Hepatocyte (in vitro differentiated cells): ENCODE measurements at regions not wholly inside any gene's neighbourhood (a gene's known extent, or its start where the extent isn't known, plus 50 kb on each side); places are given as distances from the start of the nearest gene placed in this dataset.

Experiments
- DNase-seq: peaks from one replicate; pipeline ENCODE4 v3.0.0-alpha.2; 2016; ENCODE audit warnings: low spot score
- H2AFZ ChIP-seq: fragments of 200-600 bp; sonication (generic); 2 replicates; pipeline ENCODE4 v1.6.0; 2016; ENCODE audit warnings: antibody characterized with exemption, mild to moderate bottlenecking
- H3K27ac ChIP-seq: fragments of 200-600 bp; sonication (generic); 2 replicates; pipeline ENCODE4 v1.5.1; 2016; ENCODE audit warnings: mild to moderate bottlenecking
- H3K27me3 ChIP-seq: fragments of 200-600 bp; sonication (generic); 2 replicates; pipeline ENCODE4 v1.6.1; 2016
- H3K36me3 ChIP-seq: fragments of 200-600 bp; sonication (generic); replicated peaks from 2 replicates; pipeline ENCODE4 v1.5.1; 2016; ENCODE audit warnings: low read depth; ENCODE audit not compliant: insufficient read depth
- H3K4me1 ChIP-seq: fragments of 200-600 bp; sonication (generic); 2 replicates; pipeline ENCODE4 v1.5.1; 2016; ENCODE audit warnings: mild to moderate bottlenecking, moderate library complexity; ENCODE audit not compliant: insufficient read depth
- H3K4me2 ChIP-seq: fragments of 200-600 bp; sonication (generic); 2 replicates; pipeline ENCODE4 v1.6.0; 2016
- H3K4me3 ChIP-seq: fragments of 200-600 bp; sonication (generic); 2 replicates; pipeline ENCODE4 v1.5.1; 2016; ENCODE audit warnings: mild to moderate bottlenecking
- H3K79me2 ChIP-seq: fragments of 200-600 bp; sonication (generic); 2 replicates; pipeline ENCODE4 v1.6.0; 2017; ENCODE audit warnings: mild to moderate bottlenecking
- H3K9me2 ChIP-seq: fragments of 200-600 bp; sonication (generic); replicated peaks from 2 replicates; pipeline ENCODE4 v1.6.0; 2017; ENCODE audit warnings: mild to moderate bottlenecking; ENCODE audit not compliant: insufficient read depth
- H3K9me3 ChIP-seq: fragments of 200-600 bp; sonication (generic); 2 replicates; pipeline ENCODE4 v1.5.1; 2016; ENCODE audit warnings: low read depth, mild to moderate bottlenecking
- H4K20me1 ChIP-seq: fragments of 200-600 bp; sonication (generic); 2 replicates; pipeline ENCODE4 v1.6.0; 2016; ENCODE audit warnings: mild to moderate bottlenecking; ENCODE audit not compliant: insufficient read depth, poor library complexity, severe bottlenecking
- EZH2 ChIP-seq: fragments of 200-600 bp; sonication (generic); IDR thresholded peaks from 2 replicates; pipeline ENCODE4 v1.6.1; 2016; ENCODE audit warnings: antibody characterized with exemption, mild to moderate bottlenecking, borderline replicate concordance
- EZH2phosphoT487 ChIP-seq: fragments of 200-600 bp; sonication (generic); IDR thresholded peaks from one replicate; pipeline ENCODE4 v1.6.1; 2018; ENCODE audit warnings: antibody characterized with exemption, mild to moderate bottlenecking, low read depth, moderate library complexity; ENCODE audit not compliant: unreplicated experiment, severe bottlenecking
- WGBS: methylation state at CpG from one replicate; pipeline ENCODE4 v1.1.6; 2016; ENCODE audit warnings: low lambda C conversion rate; ENCODE audit errors: missing lambda C conversion rate; 5-methylcytosine and 5-hydroxymethylcytosine counted together
- TF ChIP-seq, protein P1 (sequence below): fragments of 200-600 bp; sonication (generic); IDR thresholded peaks from 2 replicates; pipeline ENCODE4 v1.5.1; 2016; ENCODE audit warnings: antibody characterized with exemption, mild to moderate bottlenecking; ENCODE audit not compliant: poor library complexity

DNA sequence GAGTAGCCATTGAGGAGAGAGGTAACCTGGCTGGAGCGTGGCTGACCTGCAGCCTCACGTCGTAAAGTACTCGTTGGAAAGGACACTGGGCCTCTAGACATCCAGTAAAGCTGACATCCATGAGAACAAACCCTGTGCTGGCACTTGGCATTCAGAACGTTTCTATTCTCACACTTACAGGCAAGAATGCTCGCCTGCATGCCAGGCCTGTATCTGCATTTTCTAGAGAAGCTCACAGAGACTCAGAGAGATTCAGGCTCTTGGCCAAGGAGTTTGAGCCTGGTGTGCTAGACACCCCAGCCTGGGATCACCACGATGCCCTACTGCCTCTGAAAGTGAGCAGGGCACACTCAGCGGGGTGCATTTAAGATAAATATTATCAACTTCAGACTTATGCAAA, 379.8 kb upstream of the CDH4 start:
- Histone ChIP-seq H3K4me3 (no peak overlapping the region), H3K9me3 (no peaks in the 10 kb centered on the region), H3K27me3 (peaks cover 2% of the 10 kb centered on the region), H2AFZ (no peak overlapping the region), H3K9me2 (no peaks in the 10 kb centered on the region), H3K4me1 (no peaks in the 10 kb centered on the region), H3K36me3 (no peaks in the 10 kb centered on the region), H4K20me1 (no peaks in the 10 kb centered on the region), H3K27ac (no peak overlapping the region), H3K4me2 (no peak overlapping the region), H3K79me2 (no peaks in the 10 kb centered on the region)
- no peak for DNase-seq
- WGBS, result 65% methylated on average over 8 of the region's 8 CpGs
- TF ChIP-seq EZH2 (no peak), EZH2phosphoT487 (no peak)
- TF ChIP-seq, protein P1, sequence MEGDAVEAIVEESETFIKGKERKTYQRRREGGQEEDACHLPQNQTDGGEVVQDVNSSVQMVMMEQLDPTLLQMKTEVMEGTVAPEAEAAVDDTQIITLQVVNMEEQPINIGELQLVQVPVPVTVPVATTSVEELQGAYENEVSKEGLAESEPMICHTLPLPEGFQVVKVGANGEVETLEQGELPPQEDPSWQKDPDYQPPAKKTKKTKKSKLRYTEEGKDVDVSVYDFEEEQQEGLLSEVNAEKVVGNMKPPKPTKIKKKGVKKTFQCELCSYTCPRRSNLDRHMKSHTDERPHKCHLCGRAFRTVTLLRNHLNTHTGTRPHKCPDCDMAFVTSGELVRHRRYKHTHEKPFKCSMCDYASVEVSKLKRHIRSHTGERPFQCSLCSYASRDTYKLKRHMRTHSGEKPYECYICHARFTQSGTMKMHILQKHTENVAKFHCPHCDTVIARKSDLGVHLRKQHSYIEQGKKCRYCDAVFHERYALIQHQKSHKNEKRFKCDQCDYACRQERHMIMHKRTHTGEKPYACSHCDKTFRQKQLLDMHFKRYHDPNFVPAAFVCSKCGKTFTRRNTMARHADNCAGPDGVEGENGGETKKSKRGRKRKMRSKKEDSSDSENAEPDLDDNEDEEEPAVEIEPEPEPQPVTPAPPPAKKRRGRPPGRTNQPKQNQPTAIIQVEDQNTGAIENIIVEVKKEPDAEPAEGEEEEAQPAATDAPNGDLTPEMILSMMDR, result no peak

GRCh38 chr20:60877071-60877857, 374.8 kb upstream of the CDH4 start:
- 84% methylated on average over 14 of the region's 14 CpGs for WGBS
- H2AFZ ChIP-seq, result no peak overlapping the region
- DNase-seq, result no peak

DNA sequence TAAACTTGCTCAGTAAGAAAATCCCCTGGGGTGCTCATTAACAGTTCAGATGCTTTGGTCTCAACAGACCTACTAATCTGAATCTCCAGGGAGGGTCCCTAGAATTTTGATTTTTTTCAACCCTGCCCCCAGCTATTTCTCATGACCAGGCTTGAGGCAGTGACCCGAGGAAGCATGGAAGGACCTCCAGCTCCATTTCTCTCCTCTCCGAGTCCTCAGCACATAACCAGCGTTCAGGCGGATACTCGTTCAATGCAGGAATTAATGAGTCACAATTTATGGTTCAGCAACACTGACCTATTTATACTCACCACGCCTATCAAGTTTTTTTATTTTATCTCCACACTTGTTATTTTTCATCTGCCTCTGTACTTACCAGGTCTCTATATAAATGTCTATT, 369.2 kb upstream of the CDH4 start:
- no peak overlapping the region for H3K27ac ChIP-seq
- WGBS, result 83% methylated on average over 6 of the region's 6 CpGs

More at GRCh38 chr20:60877071-60877857, 374.8 kb upstream of the CDH4 start:
- TF ChIP-seq EZH2phosphoT487 (no peak), EZH2 (no peak)
- TF ChIP-seq, protein P1, result no peak
- Histone ChIP-seq H3K27me3 (no peaks in the 10 kb centered on the region), H3K36me3 (no peaks in the 10 kb centered on the region), H3K9me2 (no peaks in the 10 kb centered on the region), H3K27ac (no peak overlapping the region), H3K9me3 (no peaks in the 10 kb centered on the region), H4K20me1 (no peaks in the 10 kb centered on the region), H3K4me3 (no peak overlapping the region), H3K4me2 (no peak overlapping the region), H3K79me2 (no peaks in the 10 kb centered on the region), H3K4me1 (no peaks in the 10 kb centered on the region)

More for the DNA sequence above, 369.2 kb upstream of the CDH4 start:
- H3K36me3 ChIP-seq, result no peaks in the 10 kb centered on the region
- DNase-seq, result no peak
- no peaks in the 10 kb centered on the region for H4K20me1 ChIP-seq
- no peaks in the 10 kb centered on the region for H3K9me3 ChIP-seq
- H3K4me3 ChIP-seq, result no peak overlapping the region
- H2AFZ ChIP-seq, result no peak overlapping the region
- H3K79me2 ChIP-seq, result no peaks in the 10 kb centered on the region
- H3K4me1 ChIP-seq, result no peaks in the 10 kb centered on the region
- H3K4me2 ChIP-seq, result no peak overlapping the region
- TF ChIP-seq, protein P1, result no peak
- TF ChIP-seq EZH2, result no peak
- TF ChIP-seq EZH2phosphoT487, result no peak
- no peaks in the 10 kb centered on the region for H3K9me2 ChIP-seq
- no peaks in the 10 kb centered on the region for H3K27me3 ChIP-seq
